GM12873 (cell line): ENCODE measurements at regions not wholly inside any gene's neighbourhood (a gene's known extent, or its start where the extent isn't known, plus 50 kb on each side); places are given as distances from the start of the nearest gene placed in this dataset.

Experiments
- TF ChIP-seq, protein P1 (sequence below): IDR thresholded peaks from 2 replicates; pipeline ENCODE4 v1.5.1; 2012; ENCODE audit warnings: low read depth, mild to moderate bottlenecking, moderate library complexity, low read length, control low read depth; ENCODE audit not compliant: insufficient read depth; ENCODE audit errors: missing control alignments

DNA sequence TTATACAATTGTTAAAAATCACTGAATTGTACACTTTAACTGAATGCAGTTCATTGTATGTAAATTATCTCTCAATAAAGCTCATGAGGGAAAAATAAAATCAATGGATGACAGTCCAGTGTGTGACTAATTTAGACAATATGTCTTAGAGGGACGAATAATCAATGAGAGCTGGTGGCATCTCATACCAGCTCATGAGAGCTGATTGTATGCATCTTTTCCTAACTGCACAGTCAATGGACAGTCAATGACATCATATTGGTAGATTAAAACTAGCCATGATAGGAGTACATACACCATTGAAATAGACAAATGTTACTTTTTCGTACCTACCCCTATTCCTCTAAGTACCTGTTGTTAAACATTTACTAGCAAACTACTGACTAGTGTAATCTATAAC is 946.1 kb downstream of the SQOR start:
- TF ChIP-seq, protein P1, sequence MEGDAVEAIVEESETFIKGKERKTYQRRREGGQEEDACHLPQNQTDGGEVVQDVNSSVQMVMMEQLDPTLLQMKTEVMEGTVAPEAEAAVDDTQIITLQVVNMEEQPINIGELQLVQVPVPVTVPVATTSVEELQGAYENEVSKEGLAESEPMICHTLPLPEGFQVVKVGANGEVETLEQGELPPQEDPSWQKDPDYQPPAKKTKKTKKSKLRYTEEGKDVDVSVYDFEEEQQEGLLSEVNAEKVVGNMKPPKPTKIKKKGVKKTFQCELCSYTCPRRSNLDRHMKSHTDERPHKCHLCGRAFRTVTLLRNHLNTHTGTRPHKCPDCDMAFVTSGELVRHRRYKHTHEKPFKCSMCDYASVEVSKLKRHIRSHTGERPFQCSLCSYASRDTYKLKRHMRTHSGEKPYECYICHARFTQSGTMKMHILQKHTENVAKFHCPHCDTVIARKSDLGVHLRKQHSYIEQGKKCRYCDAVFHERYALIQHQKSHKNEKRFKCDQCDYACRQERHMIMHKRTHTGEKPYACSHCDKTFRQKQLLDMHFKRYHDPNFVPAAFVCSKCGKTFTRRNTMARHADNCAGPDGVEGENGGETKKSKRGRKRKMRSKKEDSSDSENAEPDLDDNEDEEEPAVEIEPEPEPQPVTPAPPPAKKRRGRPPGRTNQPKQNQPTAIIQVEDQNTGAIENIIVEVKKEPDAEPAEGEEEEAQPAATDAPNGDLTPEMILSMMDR, result no peak

DNA sequence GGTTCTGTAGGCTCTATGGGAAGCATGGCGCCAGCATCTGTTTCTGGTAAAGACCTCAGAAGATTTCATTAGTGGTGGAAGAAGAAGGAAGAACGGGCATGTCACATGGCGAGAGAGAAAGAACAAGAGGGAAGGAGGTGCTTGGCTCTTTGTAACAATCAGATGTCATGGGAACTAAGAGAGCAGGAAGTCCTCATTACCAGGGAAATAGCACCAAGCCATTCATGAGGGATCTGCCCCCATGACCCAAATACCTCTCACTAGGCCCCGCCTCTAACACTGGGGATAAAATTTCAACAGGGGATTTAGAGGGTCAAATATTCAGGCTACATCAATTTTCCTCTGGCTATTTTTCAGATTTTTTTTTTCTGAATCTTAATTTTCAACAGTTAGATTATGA is 954.3 kb downstream of the SQOR start:
- TF ChIP-seq, protein P1, result no peak

DNA sequence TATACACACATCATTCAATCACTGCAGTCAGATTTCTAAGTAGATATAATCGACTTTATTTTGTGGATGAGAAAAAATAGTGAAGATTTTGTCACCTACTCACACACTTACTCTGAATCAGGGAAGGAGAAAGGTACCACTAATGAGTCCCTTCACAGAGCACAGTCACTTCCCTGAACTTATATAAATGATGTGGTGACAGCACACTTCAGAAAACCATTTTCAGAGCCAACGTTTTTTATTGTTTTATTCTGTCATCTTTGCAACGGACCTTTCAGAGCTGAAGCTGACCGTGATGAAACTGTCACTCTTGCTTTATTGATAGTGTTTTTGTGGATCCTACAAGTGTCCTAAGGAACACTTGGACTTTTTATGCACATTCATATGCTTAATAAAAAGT is 956.6 kb downstream of the SQOR start:
- TF ChIP-seq, protein P1, result no peak

DNA sequence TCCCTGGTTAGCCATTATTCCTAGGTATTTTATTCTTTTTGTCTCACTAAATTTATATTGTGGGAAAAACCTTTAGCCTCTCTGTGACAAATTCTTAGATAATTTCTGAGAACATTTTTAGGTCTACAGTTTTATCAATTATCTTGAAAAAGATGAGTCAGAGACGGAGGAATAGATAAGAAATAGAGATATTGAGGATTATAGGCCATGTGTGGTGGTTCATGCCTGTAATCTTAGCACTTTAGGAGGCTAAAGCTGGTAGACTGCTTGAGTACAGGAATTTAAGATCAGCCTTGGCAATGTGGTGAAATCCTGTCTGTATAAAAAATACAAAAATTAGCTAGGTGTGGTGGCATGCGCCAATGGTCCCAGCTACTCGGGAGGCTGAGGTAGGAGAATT is 960.2 kb downstream of the SQOR start:
- TF ChIP-seq, protein P1, result no peak

DNA sequence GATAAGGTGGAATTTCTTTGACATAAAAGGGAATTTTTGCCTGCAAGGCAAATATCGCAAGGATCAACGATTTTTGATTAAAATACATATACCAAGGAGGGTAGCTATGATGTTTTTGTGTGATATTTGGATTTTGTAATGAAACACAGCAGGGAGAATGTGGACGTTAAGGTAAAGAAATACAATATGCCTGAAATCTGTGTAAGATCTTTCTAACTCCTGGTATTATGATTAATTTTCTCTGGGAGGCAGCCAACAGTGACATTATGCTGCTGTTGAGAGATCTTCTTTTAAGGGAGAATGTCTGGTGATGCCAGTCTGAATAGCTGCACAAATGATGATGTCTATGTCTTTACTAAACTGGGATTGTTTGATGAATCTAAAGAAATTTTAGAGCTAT is 972.2 kb downstream of the SQOR start:
- TF ChIP-seq, protein P1, result no peak

DNA sequence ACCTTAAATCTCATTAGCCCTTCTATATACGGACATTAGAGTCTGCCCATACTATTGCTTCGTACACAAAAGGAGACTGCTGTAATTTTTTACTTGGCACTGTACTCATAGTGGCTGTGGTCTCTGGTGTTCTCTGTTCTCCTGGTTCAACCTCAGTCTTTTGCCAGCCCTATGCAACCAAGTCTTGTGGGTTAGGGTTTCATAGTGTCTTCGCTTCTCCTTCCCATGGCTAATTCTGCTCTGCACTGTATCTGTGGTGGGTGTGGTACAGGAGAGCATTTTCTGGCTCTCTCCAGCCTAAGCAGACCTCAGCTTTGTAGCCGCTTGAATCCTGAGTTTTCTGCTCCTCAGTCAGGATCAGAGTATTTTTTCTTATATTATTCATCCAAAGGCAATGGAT is 981.2 kb downstream of the SQOR start:
- TF ChIP-seq, protein P1, result no peak

DNA sequence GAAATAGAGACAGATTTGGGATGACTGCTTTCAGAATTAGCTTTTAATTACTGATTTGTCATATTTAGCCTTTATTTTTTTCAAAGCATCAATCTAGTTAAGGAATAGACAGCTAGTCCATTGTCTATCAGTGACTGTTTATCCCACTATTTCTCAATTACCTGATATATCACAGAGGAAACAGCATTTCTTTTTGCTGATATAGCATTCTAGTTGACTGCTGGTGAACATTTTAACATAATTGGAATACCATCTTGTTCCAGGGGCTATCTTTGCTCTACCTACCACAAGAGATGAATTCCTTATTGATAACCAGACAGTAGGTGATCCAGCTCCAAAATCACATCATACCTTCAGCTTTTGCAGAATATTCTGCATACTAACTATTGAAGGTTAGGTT is 982.7 kb downstream of the SQOR start:
- TF ChIP-seq, protein P1, result no peak
